ENCODE measurements at regions not wholly inside any gene's neighbourhood (a gene's known extent, or its start where the extent isn't known, plus 50 kb on each side); places are given as distances from the start of the nearest gene placed in this dataset.

- no peak overlapping the region for H3K4me3 ChIP-seq
- H3K36me3 ChIP-seq, result no peaks in the 10 kb centered on the region
- TF ChIP-seq EP300 (IDR thresholded peaks at IDR 0.05), result no peak
- TF ChIP-seq CTCF (IDR thresholded peaks at IDR 0.05), result no peak
- TF ChIP-seq POLR2A (IDR thresholded peaks at IDR 0.05), result no peak
- no peaks in the 10 kb centered on the region for H3K4me1 ChIP-seq
- no peaks in the 10 kb centered on the region for H3K9me3 ChIP-seq
- 58 to 63% methylated on average over 4 of the region's 4 CpGs for WGBS, 2 donors
- H3K27ac ChIP-seq, result no peak overlapping the region
- no peak for DNase-seq (ENCODE audit: low spot score in 2 of 2)
- no peaks in the 10 kb centered on the region for H3K27me3 ChIP-seq
These were observed 611.4 kb upstream of the USP24 start for GRCh38 chr1:55826381-55827080.

GRCh38 chr1:55825461-55825860, 610.3 kb upstream of the USP24 start:
- H3K4me1 ChIP-seq, result no peaks in the 10 kb centered on the region
- 78 to 82% methylated on average over 1 of the region's 1 CpG for WGBS, 2 donors
- H3K36me3 ChIP-seq, result no peaks in the 10 kb centered on the region
- no peak for DNase-seq (ENCODE audit: low spot score in 2 of 2)
- no peaks in the 10 kb centered on the region for H3K9me3 ChIP-seq
- TF ChIP-seq CTCF (IDR thresholded peaks at IDR 0.05), result no peak
- no peak for TF ChIP-seq EP300 (IDR thresholded peaks at IDR 0.05)
- TF ChIP-seq POLR2A (IDR thresholded peaks at IDR 0.05), result no peak
- H3K27me3 ChIP-seq, result no peaks in the 10 kb centered on the region
- no peak overlapping the region for H3K27ac ChIP-seq
- no peak overlapping the region for H3K4me3 ChIP-seq

GRCh38 chr1:55824251-55824640, 609.1 kb upstream of the USP24 start:
- Histone ChIP-seq H3K36me3 (no peaks in the 10 kb centered on the region), H3K27ac (no peak overlapping the region), H3K4me1 (no peaks in the 10 kb centered on the region), H3K27me3 (no peaks in the 10 kb centered on the region), H3K9me3 (no peaks in the 10 kb centered on the region), H3K4me3 (no peak overlapping the region)
- no peak for DNase-seq (ENCODE audit: low spot score in 2 of 2)
- TF ChIP-seq CTCF (IDR thresholded peaks at IDR 0.05) (no peak), EP300 (IDR thresholded peaks at IDR 0.05) (no peak), POLR2A (IDR thresholded peaks at IDR 0.05) (no peak)

- no peaks in the 10 kb centered on the region for H3K9me3 ChIP-seq
- TF ChIP-seq EP300 (IDR thresholded peaks at IDR 0.05), result no peak
- TF ChIP-seq CTCF (IDR thresholded peaks at IDR 0.05), result no peak
- TF ChIP-seq POLR2A (IDR thresholded peaks at IDR 0.05), result no peak
- no peak overlapping the region for H3K4me3 ChIP-seq
- no peak for DNase-seq (ENCODE audit: low spot score in 2 of 2)
- no peaks in the 10 kb centered on the region for H3K27me3 ChIP-seq
- H3K27ac ChIP-seq, result no peak overlapping the region
- 65 to 69% methylated on average over 6 of the region's 6 CpGs for WGBS, 2 donors
- no peaks in the 10 kb centered on the region for H3K36me3 ChIP-seq
- no peaks in the 10 kb centered on the region for H3K4me1 ChIP-seq
These were observed 608.5 kb upstream of the USP24 start for GRCh38 chr1:55823541-55824250.

GRCh38 chr1:55822891-55823290, 607.7 kb upstream of the USP24 start:
- 82 to 88% methylated on average over 2 of the region's 2 CpGs for WGBS, 2 donors
- H3K9me3 ChIP-seq, result no peaks in the 10 kb centered on the region
- H3K27me3 ChIP-seq, result no peaks in the 10 kb centered on the region
- TF ChIP-seq POLR2A (IDR thresholded peaks at IDR 0.05) (no peak), EP300 (IDR thresholded peaks at IDR 0.05) (no peak), CTCF (IDR thresholded peaks at IDR 0.05) (no peak)
- no peaks in the 10 kb centered on the region for H3K4me1 ChIP-seq
- no peak for DNase-seq (ENCODE audit: low spot score in 2 of 2)
- H3K36me3 ChIP-seq, result no peaks in the 10 kb centered on the region
- H3K4me3 ChIP-seq, result no peak overlapping the region
- no peak overlapping the region for H3K27ac ChIP-seq

Data from tibial nerve (tissue), 4 donors.